Transverse colon (tissue), 4 donors: ENCODE measurements at regions not wholly inside any gene's neighbourhood (a gene's known extent, or its start where the extent isn't known, plus 50 kb on each side); places are given as distances from the start of the nearest gene placed in this dataset.

Experiments
- EP300 ChIP-seq: sonication (generic); formaldehyde crosslinking; IDR thresholded peaks from one replicate; pipeline ENCODE4 v1.6.1; 2017; ENCODE audit warnings: antibody characterized with exemption, low read depth
- POLR2A ChIP-seq: fragments of 450-650 bp; IDR thresholded peaks from one replicate; pipeline ENCODE4 v1.6.1; 2016; ENCODE audit warnings: antibody characterized with exemption, mild to moderate bottlenecking, moderate library complexity
- POLR2AphosphoS5 ChIP-seq, 3 donors: sonication (generic); formaldehyde crosslinking; IDR thresholded peaks; one replicate each; pipeline ENCODE4 v1.6.1; 2016; ENCODE audit warnings: antibody characterized with exemption in 3 of 3
- TF ChIP-seq, protein P1 (sequence below), 5 experiments: fragments of 200-600 bp in 3 of 5; fragments of 450-650 bp in 2 of 5; sonication (generic) in 3 of 5; IDR thresholded peaks; 1 replicate in 2 of 5; 2 replicates in 3 of 5; pipeline ENCODE4 v1.5.1; 2016 to 2017; ENCODE audit warnings: antibody characterized with exemption in 5 of 5, inconsistent platforms in 3 of 5, mild to moderate bottlenecking in 2 of 5, moderate library complexity in 1 of 5

DNA sequence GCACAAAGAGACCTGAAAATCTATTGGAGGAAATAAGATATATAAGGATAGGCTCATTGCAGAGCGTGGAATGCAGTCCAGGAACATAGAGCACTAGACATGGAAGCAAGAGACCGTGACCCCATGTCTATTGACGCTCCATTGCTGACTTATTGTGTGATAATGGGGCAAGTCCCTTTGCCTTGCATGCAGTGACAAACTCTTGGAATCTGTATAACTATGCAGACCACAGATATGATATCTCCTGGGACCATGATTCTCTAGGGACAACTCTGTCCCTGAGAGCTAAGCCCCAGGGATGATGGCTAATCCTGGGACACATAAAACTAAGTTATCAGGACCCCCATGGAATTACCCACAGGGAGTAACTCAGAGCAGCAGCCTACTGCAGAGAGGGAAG lies 73.1 kb upstream of the PRDX6 start:
- TF ChIP-seq, protein P1, sequence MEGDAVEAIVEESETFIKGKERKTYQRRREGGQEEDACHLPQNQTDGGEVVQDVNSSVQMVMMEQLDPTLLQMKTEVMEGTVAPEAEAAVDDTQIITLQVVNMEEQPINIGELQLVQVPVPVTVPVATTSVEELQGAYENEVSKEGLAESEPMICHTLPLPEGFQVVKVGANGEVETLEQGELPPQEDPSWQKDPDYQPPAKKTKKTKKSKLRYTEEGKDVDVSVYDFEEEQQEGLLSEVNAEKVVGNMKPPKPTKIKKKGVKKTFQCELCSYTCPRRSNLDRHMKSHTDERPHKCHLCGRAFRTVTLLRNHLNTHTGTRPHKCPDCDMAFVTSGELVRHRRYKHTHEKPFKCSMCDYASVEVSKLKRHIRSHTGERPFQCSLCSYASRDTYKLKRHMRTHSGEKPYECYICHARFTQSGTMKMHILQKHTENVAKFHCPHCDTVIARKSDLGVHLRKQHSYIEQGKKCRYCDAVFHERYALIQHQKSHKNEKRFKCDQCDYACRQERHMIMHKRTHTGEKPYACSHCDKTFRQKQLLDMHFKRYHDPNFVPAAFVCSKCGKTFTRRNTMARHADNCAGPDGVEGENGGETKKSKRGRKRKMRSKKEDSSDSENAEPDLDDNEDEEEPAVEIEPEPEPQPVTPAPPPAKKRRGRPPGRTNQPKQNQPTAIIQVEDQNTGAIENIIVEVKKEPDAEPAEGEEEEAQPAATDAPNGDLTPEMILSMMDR (IDR thresholded peaks at IDR 0.05), result no peak
- TF ChIP-seq EP300 (no peak), POLR2A (no peak), POLR2AphosphoS5 (IDR thresholded peaks at IDR 0.05) (no peak)
